ENCODE measurements at regions not wholly inside any gene's neighbourhood (a gene's known extent, or its start where the extent isn't known, plus 50 kb on each side); places are given as distances from the start of the nearest gene placed in this dataset.

DNA sequence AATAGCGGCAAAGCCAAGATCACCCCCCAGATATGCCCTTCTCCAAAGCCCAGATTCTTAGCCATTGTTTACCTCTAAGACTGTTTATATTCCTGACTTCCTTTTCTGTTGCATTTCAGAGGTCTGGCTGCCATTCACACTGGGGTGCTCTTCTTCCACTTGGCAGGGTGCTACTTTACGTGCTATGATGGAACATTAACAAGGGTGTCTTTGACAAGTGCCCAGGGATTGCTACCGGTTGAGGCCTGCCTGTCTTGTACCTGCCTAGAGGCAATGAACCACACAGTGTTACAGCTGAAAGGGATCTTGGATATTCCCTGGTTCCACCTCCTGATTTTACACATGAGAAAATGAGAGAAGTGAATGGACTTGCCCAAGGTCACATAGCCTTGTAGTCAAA is 352.1 kb upstream of the KIF2A start:
- POLR2A ChIA-PET, result no interaction called here
- no peaks in the 10 kb centered on the region for H3K4me1 ChIP-seq (ENCODE audit: control insufficient read depth in 1 of 2, insufficient read depth in 2 of 2, low read depth in 1 of 2, low read length in 1 of 2)
- WGBS (ENCODE audit: low lambda C conversion rate), result 64% methylated on average over 3 of the region's 3 CpGs

More for the DNA sequence above, 352.1 kb upstream of the KIF2A start:
- Histone ChIP-seq H3K9ac (no peak overlapping the region), H3K27me3 (ENCODE audit: insufficient read depth) (no peaks in the 10 kb centered on the region), H3K4me2 (no peak overlapping the region), H3K9me2 (no peaks in the 10 kb centered on the region), H3K79me2 (ENCODE audit: insufficient read depth) (no peaks in the 10 kb centered on the region), H3K36me3 (replicated peaks in 1 of 2; ENCODE audit: control insufficient read depth in 1 of 2, insufficient read depth in 2 of 2, low read length in 1 of 2) (no peaks in the 10 kb centered on the region), H3K4me3 (ENCODE audit: low read depth in 2 of 2, low read length in 1 of 2) (no peak overlapping the region), H3K9me3 (no peaks in the 10 kb centered on the region), H2AFZ (ENCODE audit: low read depth) (no peak overlapping the region), H3K27ac (ENCODE audit: low read depth in 2 of 2, low read length in 1 of 2) (no peak overlapping the region), H4K20me1 (ENCODE audit: insufficient read depth) (no peaks in the 10 kb centered on the region), H3F3A (replicated peaks; ENCODE audit: insufficient read depth) (no peaks in the 10 kb centered on the region)
- no peak for DNase-seq
- CTCF ChIA-PET, result no interaction called here
- TF ChIP-seq FOXM1 (IDR thresholded peaks at IDR 0.05; ENCODE audit: low read depth), result no peak
- TF ChIP-seq POLR2AphosphoS5 (IDR thresholded peaks at IDR 0.05; ENCODE audit: low read depth, low read length), result no peak
- TF ChIP-seq, protein P1, sequence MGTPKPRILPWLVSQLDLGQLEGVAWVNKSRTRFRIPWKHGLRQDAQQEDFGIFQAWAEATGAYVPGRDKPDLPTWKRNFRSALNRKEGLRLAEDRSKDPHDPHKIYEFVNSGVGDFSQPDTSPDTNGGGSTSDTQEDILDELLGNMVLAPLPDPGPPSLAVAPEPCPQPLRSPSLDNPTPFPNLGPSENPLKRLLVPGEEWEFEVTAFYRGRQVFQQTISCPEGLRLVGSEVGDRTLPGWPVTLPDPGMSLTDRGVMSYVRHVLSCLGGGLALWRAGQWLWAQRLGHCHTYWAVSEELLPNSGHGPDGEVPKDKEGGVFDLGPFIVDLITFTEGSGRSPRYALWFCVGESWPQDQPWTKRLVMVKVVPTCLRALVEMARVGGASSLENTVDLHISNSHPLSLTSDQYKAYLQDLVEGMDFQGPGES (IDR thresholded peaks at IDR 0.05; ENCODE audit: low read depth, low read length), result no peak
- no peak for TF ChIP-seq PBX3 (IDR thresholded peaks at IDR 0.05)
- no peak for TF ChIP-seq GATA2 (CRISPR knock-in tag; IDR thresholded peaks at IDR 0.05)
- TF ChIP-seq FOSL2 (IDR thresholded peaks at IDR 0.05; ENCODE audit: borderline replicate concordance, low read depth), result no peak
- TF ChIP-seq, protein P2, sequence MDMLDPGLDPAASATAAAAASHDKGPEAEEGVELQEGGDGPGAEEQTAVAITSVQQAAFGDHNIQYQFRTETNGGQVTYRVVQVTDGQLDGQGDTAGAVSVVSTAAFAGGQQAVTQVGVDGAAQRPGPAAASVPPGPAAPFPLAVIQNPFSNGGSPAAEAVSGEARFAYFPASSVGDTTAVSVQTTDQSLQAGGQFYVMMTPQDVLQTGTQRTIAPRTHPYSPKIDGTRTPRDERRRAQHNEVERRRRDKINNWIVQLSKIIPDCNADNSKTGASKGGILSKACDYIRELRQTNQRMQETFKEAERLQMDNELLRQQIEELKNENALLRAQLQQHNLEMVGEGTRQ (IDR thresholded peaks at IDR 0.05; ENCODE audit: borderline replicate concordance, low read depth, low read length), result no peak
- no peak for TF ChIP-seq MXI1 (IDR thresholded peaks at IDR 0.05; ENCODE audit: low read depth, low read length)
- no peak for TF ChIP-seq JUND (IDR thresholded peaks at IDR 0.05)
- no peak for TF ChIP-seq GABPA (IDR thresholded peaks at IDR 0.05; ENCODE audit: low read depth)
- no peak for TF ChIP-seq EP300 (IDR thresholded peaks at IDR 0.05; ENCODE audit: borderline replicate concordance in 1 of 2, low read depth in 1 of 2, low read length in 1 of 2)
- TF ChIP-seq RCOR1 (IDR thresholded peaks at IDR 0.05; ENCODE audit: low read length), result no peak
- no peak for TF ChIP-seq RXRA (IDR thresholded peaks at IDR 0.05; ENCODE audit: borderline replicate concordance, low read depth)
- no peak for TF ChIP-seq MEF2A (IDR thresholded peaks at IDR 0.05; ENCODE audit: borderline replicate concordance, low read depth)
- TF ChIP-seq REST (IDR thresholded peaks at IDR 0.05; ENCODE audit: low read depth, low read length), result no peak
- no peak for TF ChIP-seq YY1 (IDR thresholded peaks at IDR 0.05; ENCODE audit: low read depth)
- no peak for TF ChIP-seq RFX5 (IDR thresholded peaks at IDR 0.05; ENCODE audit: low read length)
- TF ChIP-seq NFIC (IDR thresholded peaks at IDR 0.05; ENCODE audit: borderline replicate concordance), result no peak
